Testis (tissue), 2 donors: ENCODE measurements at regions not wholly inside any gene's neighbourhood (a gene's known extent, or its start where the extent isn't known, plus 50 kb on each side); places are given as distances from the start of the nearest gene placed in this dataset.
"Not testable (repeated sequence)": the region's sequence is repeated elsewhere in the genome, so short reads cannot be mapped to it uniquely, and the experiment has no call there.

Experiments used
- DNase-seq: peaks from one replicate; pipeline ENCODE4 v3.0.0-alpha.2; 2019
- H3K27ac ChIP-seq, 2 donors: fragments of 200-600 bp; sonication (generic); one replicate each; pipeline ENCODE4 v1.5.1; 2019
- H3K27me3 ChIP-seq: fragments of 200-600 bp; sonication (generic); one replicate; pipeline ENCODE4 v1.5.1; 2019
- H3K36me3 ChIP-seq: fragments of 200-600 bp; sonication (generic); one replicate; pipeline ENCODE4 v1.5.1; 2017; ENCODE audit warnings: low read depth; ENCODE audit errors: missing control alignments
- H3K4me1 ChIP-seq: fragments of 200-600 bp; sonication (generic); one replicate; pipeline ENCODE4 v1.5.1; 2019
- H3K4me3 ChIP-seq, 2 donors: fragments of 200-600 bp; sonication (generic); one replicate each; pipeline ENCODE4 v1.5.1; 2017 to 2019
- H3K9me3 ChIP-seq: fragments of 200-600 bp; sonication (generic); one replicate; pipeline ENCODE4 v1.5.1; 2017
- POLR2A ChIP-seq: fragments of 450-650 bp; IDR thresholded peaks from one replicate; pipeline ENCODE4 v1.6.1; 2017; ENCODE audit warnings: antibody characterized with exemption, mild to moderate bottlenecking, moderate library complexity
- WGBS, 2 donors: methylation state at CpG; one replicate each; pipeline ENCODE4 v1.1.5; 2018; 5-methylcytosine and 5-hydroxymethylcytosine counted together
- intact Hi-C: fragments of 100-400 bp; cut with DNase I; formaldehyde crosslinking; loops from one replicate; pipeline ENCODE4 v1.15.1; 2023; ENCODE audit warnings: low total_unique reads
- TF ChIP-seq, protein P1 (sequence below), 3 experiments: fragments of 450-650 bp in 2 of 3; fragments of 200-600 bp in 1 of 3; sonication (generic) in 1 of 3; IDR thresholded peaks; one replicate each; pipeline ENCODE4 v1.5.1; 2016 to 2019; ENCODE audit warnings: antibody characterized with exemption in 3 of 3, mild to moderate bottlenecking in 2 of 3, moderate library complexity in 1 of 3

DNA sequence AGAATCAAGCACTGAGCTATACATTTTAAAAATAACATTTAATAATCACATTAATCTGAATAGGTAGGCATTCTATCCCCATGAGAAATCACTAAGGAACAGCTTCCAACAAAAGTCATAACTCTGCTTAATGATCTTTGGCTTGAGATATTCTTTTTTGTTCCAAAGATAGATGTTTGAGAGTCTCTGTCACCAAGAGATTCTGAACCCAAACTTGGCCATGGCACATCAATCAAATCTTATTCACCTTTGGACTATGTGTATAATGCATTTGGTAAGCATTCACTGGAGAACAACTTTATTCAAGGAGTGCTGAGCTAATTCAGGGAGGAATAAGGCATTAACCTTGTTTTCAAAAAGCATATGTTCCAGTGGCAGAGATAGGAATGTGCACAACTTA lies 743.3 kb downstream of the SLC4A3 start:
- intact Hi-C loops: no loop called here
- DNase-seq: no peak
- Histone ChIP-seq H3K27ac (no peak overlapping the region), H3K9me3 (no peaks in the 10 kb centered on the region), H3K27me3 (no peaks in the 10 kb centered on the region), H3K4me3 (no peak overlapping the region), H3K4me1 (no peaks in the 10 kb centered on the region), H3K36me3 (no peaks in the 10 kb centered on the region)
- TF ChIP-seq, protein P1, sequence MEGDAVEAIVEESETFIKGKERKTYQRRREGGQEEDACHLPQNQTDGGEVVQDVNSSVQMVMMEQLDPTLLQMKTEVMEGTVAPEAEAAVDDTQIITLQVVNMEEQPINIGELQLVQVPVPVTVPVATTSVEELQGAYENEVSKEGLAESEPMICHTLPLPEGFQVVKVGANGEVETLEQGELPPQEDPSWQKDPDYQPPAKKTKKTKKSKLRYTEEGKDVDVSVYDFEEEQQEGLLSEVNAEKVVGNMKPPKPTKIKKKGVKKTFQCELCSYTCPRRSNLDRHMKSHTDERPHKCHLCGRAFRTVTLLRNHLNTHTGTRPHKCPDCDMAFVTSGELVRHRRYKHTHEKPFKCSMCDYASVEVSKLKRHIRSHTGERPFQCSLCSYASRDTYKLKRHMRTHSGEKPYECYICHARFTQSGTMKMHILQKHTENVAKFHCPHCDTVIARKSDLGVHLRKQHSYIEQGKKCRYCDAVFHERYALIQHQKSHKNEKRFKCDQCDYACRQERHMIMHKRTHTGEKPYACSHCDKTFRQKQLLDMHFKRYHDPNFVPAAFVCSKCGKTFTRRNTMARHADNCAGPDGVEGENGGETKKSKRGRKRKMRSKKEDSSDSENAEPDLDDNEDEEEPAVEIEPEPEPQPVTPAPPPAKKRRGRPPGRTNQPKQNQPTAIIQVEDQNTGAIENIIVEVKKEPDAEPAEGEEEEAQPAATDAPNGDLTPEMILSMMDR (IDR thresholded peaks at IDR 0.05): no peak
- no peak for TF ChIP-seq POLR2A

DNA sequence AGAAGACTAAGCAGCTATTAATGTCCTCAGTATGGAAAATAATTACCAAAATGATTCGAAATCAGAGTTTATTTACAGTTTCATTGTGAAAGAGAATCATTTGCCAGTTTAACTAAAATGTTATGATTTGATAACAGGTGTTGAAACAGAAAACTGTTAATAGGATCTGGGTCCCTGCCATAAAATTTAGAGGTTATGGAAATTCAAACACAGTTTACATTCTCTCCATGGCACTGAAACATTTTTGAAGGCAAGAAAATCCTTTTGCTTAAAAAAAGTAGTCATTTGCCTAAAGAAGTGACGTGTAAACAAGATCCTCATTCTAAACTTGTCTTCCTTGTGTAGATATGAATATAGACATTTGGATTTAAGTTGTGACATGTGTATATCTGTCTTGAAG lies 743.8 kb downstream of the SLC4A3 start:
- H3K36me3 ChIP-seq: no peaks in the 10 kb centered on the region
- intact Hi-C loops: no loop called here
- 65 to 84% methylated on average over 2 of the region's 2 CpGs for WGBS, 2 donors
- H3K4me3 ChIP-seq: no peak overlapping the region
- no peaks in the 10 kb centered on the region for H3K4me1 ChIP-seq
- TF ChIP-seq, protein P1 (IDR thresholded peaks at IDR 0.05): no peak
- TF ChIP-seq POLR2A: no peak
- H3K27ac ChIP-seq: no peak overlapping the region
- no peaks in the 10 kb centered on the region for H3K27me3 ChIP-seq
- DNase-seq: no peak
- no peaks in the 10 kb centered on the region for H3K9me3 ChIP-seq

DNA sequence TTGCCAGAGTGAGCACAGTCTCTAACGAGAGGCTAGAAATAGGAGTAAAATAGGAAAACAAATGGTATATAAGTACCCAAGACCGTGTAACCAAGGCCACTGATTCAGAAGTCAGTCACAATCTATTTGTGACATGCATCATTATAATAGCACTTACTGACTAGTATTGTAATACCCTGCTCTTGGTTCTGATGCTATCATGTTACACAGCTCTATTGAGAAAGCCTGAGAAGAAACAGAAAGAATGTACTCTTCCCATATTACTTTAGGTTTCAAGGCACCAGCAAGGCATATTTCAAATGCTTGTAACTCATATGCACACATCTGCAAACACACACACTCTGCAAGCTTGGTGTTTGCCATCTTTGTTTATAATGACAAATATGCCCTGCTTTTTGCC lies 746.4 kb downstream of the SLC4A3 start:
- no peak for TF ChIP-seq POLR2A
- Histone ChIP-seq H3K27me3 (no peaks in the 10 kb centered on the region), H3K36me3 (no peaks in the 10 kb centered on the region), H3K4me3 (no peak overlapping the region), H3K4me1 (no peaks in the 10 kb centered on the region), H3K9me3 (no peaks in the 10 kb centered on the region), H3K27ac (no peak overlapping the region)
- intact Hi-C loops: no loop called here
- no peak for DNase-seq
- 63 to 72% methylated on average over 2 of the region's 2 CpGs for whole genome bisulfite sequencing, 2 donors

DNA sequence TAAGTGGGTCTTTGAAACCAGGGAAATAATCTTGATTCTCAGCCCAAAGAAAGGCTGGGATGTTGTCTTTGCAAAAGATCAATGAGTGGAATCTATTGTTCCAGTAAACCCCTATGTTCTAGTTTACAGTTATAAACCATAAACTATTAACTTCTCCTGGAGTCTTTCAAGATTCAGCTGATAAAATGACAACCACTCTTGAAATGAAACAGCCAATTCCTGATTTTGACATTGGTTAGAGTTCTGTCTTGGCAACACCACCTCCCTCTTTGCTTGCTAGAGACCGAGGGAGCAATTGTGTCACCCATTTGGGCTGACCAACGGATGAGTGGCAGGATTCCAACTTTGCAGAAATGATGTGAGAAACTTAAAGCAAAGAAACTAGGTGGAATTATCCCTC lies 746.9 kb downstream of the SLC4A3 start:
- TF ChIP-seq, protein P1 (IDR thresholded peaks at IDR 0.05): no peak
- no peak for TF ChIP-seq POLR2A
- intact Hi-C loops: no loop called here
- DNase-seq: no peak
- 78 to 85% methylated on average over 2 of the region's 2 CpGs for WGBS, 2 donors
- Histone ChIP-seq H3K27me3 (no peaks in the 10 kb centered on the region), H3K4me1 (no peaks in the 10 kb centered on the region), H3K9me3 (no peaks in the 10 kb centered on the region), H3K4me3 (no peak overlapping the region), H3K27ac (no peak overlapping the region), H3K36me3 (no peaks in the 10 kb centered on the region)

DNA sequence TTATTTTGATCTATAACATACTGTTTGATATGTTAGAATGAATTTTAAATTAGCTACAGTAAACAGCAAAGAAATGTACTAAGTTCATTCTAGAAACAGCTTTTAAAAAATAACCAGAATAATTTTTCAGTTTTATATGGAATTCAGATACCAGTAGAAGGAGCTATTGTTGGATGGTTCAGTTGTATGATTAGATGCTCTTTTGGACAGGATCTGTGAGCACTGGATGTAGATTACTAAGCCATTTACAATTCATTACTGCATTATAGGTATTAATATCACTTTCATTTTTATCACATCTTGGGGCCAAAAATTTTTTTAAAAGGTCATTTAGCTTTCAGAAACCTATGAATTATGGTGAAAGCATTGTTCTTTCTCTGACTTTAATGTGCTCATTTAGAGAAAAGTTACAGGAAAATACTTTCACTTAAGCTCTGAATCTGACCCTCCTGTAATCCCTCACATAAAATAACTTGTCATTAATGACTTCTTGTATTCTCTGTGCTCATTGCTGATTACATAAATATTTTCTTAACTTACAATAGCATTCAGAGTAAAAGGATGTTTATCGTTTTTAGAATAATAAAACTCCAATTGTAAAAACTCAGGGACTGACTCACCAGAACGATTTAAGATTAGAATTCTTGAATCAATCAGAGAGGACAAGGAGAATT lies 750.2 kb downstream of the SLC4A3 start:
- Histone ChIP-seq H3K4me3 (no peak overlapping the region), H3K27ac (no peak overlapping the region), H3K9me3 (no peaks in the 10 kb centered on the region), H3K36me3 (no peaks in the 10 kb centered on the region), H3K27me3 (no peaks in the 10 kb centered on the region), H3K4me1 (no peaks in the 10 kb centered on the region)
- DNase-seq: no peak
- WGBS, 2 donors: 37 to 38% methylated on average over 2 of the region's 2 CpGs
- no peak for TF ChIP-seq POLR2A
- TF ChIP-seq, protein P1 (IDR thresholded peaks at IDR 0.05): no peak
- intact Hi-C loops: no loop called here

DNA sequence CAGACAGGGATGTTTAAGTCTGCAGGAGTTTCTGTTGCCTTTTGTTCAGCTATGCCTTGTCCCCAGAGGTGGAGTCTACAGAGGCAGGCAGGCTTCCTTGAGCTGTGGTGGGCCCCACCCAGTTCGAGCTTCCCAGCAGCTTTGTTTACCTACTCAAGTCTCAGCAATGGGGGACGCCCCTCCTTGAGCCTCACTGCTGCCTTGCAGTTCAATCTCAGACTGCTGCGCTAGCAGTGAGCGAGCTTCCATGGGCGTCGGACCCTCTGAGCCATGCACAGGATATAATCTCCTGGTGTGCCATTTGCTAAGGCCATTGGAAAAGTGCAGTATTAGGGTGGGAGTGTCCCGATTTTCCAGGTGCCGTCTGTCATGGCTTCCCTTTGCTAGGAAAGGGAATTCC lies 760.3 kb downstream of the SLC4A3 start:
- H3K4me3 ChIP-seq, H3K4me1 ChIP-seq, H3K9me3 ChIP-seq, intact Hi-C loops, DNase-seq, H3K27ac ChIP-seq, H3K36me3 ChIP-seq, H3K27me3 ChIP-seq: not testable (repeated sequence)
- 91 to 95% methylated on average over 6 to 8 of the region's 8 CpGs for WGBS, 2 donors
